ENCODE measurements at regions not wholly inside any gene's neighbourhood (a gene's known extent, or its start where the extent isn't known, plus 50 kb on each side); places are given as distances from the start of the nearest gene placed in this dataset.
A peak's percentile ranks its signal among the peaks of the same experiment; 100 is the strongest.

GRCh38 chr6:21350926-21351325 lies 242.6 kb upstream of the SOX4 start:
- Histone ChIP-seq H4K8ac (ENCODE audit: low read depth, low read length) (no peak overlapping the region), H3K9ac (ENCODE audit: low read length) (no peak overlapping the region), H3K79me1 (ENCODE audit: low read length) (peaks cover 3% of the 10 kb centered on the region), H3K9me3 (ENCODE audit: insufficient read depth, low read depth, low read length) (no peaks in the 10 kb centered on the region), H3K18ac (ENCODE audit: low read length) (no peak overlapping the region), H3K4me1 (ENCODE audit: control insufficient read depth in 1 of 2, insufficient read depth in 2 of 2, low read length in 2 of 2) (peaks cover 6 to 17% of the 10 kb centered on the region in 2 experiments), H3K4me2 (ENCODE audit: low read length) (no peak overlapping the region), H2BK5ac (ENCODE audit: low read depth, low read length, poor library complexity) (no peak overlapping the region), H2BK120ac (ENCODE audit: insufficient read depth, low read length, poor library complexity) (no peak overlapping the region), H3K4me3 (ENCODE audit: low read depth, low read length) (no peak overlapping the region), H3K36me3 (ENCODE audit: control insufficient read depth in 1 of 2, insufficient read depth in 2 of 2, low read length in 2 of 2) (no peaks in the 10 kb centered on the region), H3K27me3 (ENCODE audit: insufficient read depth, low read length) (no peaks in the 10 kb centered on the region), H3K27ac (ENCODE audit: low read depth, low read length) (no peak overlapping the region), H3K14ac (ENCODE audit: low read length) (no peak overlapping the region), H3K23ac (ENCODE audit: low read length) (peak overlapping the region; percentile 76), H4K12ac (ENCODE audit: low read depth, low read length) (no peak overlapping the region), H2AK5ac (ENCODE audit: low read length) (no peak overlapping the region), H2BK12ac (ENCODE audit: low read length) (no peak overlapping the region), H4K91ac (ENCODE audit: low read depth, low read length) (no peak overlapping the region), H3K79me2 (ENCODE audit: control insufficient read depth, insufficient read depth, low read length, poor library complexity) (no peaks in the 10 kb centered on the region), H3K4ac (ENCODE audit: low read depth, low read length) (no peak overlapping the region), H2AFZ (ENCODE audit: insufficient read depth, low read length, poor library complexity) (no peak overlapping the region)
- DNase-seq, result no peak
- no CpG with 5 or more reads among the region's 5 CpGs for WGBS (ENCODE audit: extremely low coverage, insufficient coverage, insufficient read length)

GRCh38 chr6:21352131-21352530 lies 241.4 kb upstream of the SOX4 start:
- no peak overlapping the region for H4K91ac ChIP-seq (ENCODE audit: low read depth, low read length)
- H3K4me3 ChIP-seq (ENCODE audit: low read depth, low read length), result no peak overlapping the region
- H2BK12ac ChIP-seq (ENCODE audit: low read length), result no peak overlapping the region
- no peaks in the 10 kb centered on the region for H3K27me3 ChIP-seq (ENCODE audit: insufficient read depth, low read length)
- no peaks in the 10 kb centered on the region for H3K36me3 ChIP-seq (ENCODE audit: control insufficient read depth in 1 of 2, insufficient read depth in 2 of 2, low read length in 2 of 2)
- H2AFZ ChIP-seq (ENCODE audit: insufficient read depth, low read length, poor library complexity), result no peak overlapping the region
- H2BK5ac ChIP-seq (ENCODE audit: low read depth, low read length, poor library complexity), result no peak overlapping the region
- H2BK120ac ChIP-seq (ENCODE audit: insufficient read depth, low read length, poor library complexity), result no peak overlapping the region
- peaks cover 13% of the 10 kb centered on the region for H3K79me1 ChIP-seq (ENCODE audit: low read length)
- H3K79me2 ChIP-seq (ENCODE audit: control insufficient read depth, insufficient read depth, low read length, poor library complexity), result no peaks in the 10 kb centered on the region
- no peak overlapping the region for H3K9ac ChIP-seq (ENCODE audit: low read length)
- H3K27ac ChIP-seq (ENCODE audit: low read depth, low read length), result no peak overlapping the region
- WGBS (ENCODE audit: extremely low coverage, insufficient coverage, insufficient read length), result no CpG with 5 or more reads among the region's 2 CpGs
- no peak overlapping the region for H4K8ac ChIP-seq (ENCODE audit: low read depth, low read length)
- H3K14ac ChIP-seq (ENCODE audit: low read length), result no peak overlapping the region
- no peak overlapping the region for H3K18ac ChIP-seq (ENCODE audit: low read length)
- DNase-seq, result no peak
- no peaks in the 10 kb centered on the region for H3K9me3 ChIP-seq (ENCODE audit: insufficient read depth, low read depth, low read length)
- no peak overlapping the region for H3K23ac ChIP-seq (ENCODE audit: low read length)
- no peak overlapping the region for H3K4ac ChIP-seq (ENCODE audit: low read depth, low read length)
- H3K4me2 ChIP-seq (ENCODE audit: low read length), result no peak overlapping the region
- peaks cover 13 to 27% of the 10 kb centered on the region in 2 experiments for H3K4me1 ChIP-seq (ENCODE audit: control insufficient read depth in 1 of 2, insufficient read depth in 2 of 2, low read length in 2 of 2)
- no peak overlapping the region for H2AK5ac ChIP-seq (ENCODE audit: low read length)
- no peak overlapping the region for H4K12ac ChIP-seq (ENCODE audit: low read depth, low read length)

GRCh38 chr6:21354805-21355238 lies 238.7 kb upstream of the SOX4 start:
- Histone ChIP-seq H3K9me3 (ENCODE audit: insufficient read depth, low read depth, low read length) (no peaks in the 10 kb centered on the region), H3K4ac (ENCODE audit: low read depth, low read length) (no peak overlapping the region), H4K91ac (ENCODE audit: low read depth, low read length) (no peak overlapping the region), H2AFZ (ENCODE audit: insufficient read depth, low read length, poor library complexity) (no peak overlapping the region), H3K4me2 (ENCODE audit: low read length) (no peak overlapping the region), H2BK12ac (ENCODE audit: low read length) (no peak overlapping the region), H4K8ac (ENCODE audit: low read depth, low read length) (no peak overlapping the region), H3K23ac (ENCODE audit: low read length) (no peak overlapping the region), H3K18ac (ENCODE audit: low read length) (no peak overlapping the region), H3K36me3 (ENCODE audit: control insufficient read depth in 1 of 2, insufficient read depth in 2 of 2, low read length in 2 of 2) (no peaks in the 10 kb centered on the region), H4K12ac (ENCODE audit: low read depth, low read length) (no peak overlapping the region), H3K4me3 (ENCODE audit: low read depth, low read length) (no peak overlapping the region), H3K14ac (ENCODE audit: low read length) (no peak overlapping the region), H3K9ac (ENCODE audit: low read length) (no peak overlapping the region), H2BK5ac (ENCODE audit: low read depth, low read length, poor library complexity) (no peak overlapping the region), H3K4me1 (ENCODE audit: control insufficient read depth in 1 of 2, insufficient read depth in 2 of 2, low read length in 2 of 2) (peaks cover 19 to 32% of the 10 kb centered on the region in 2 experiments), H3K79me2 (ENCODE audit: control insufficient read depth, insufficient read depth, low read length, poor library complexity) (no peaks in the 10 kb centered on the region), H3K79me1 (ENCODE audit: low read length) (peaks cover 13% of the 10 kb centered on the region), H3K27me3 (ENCODE audit: insufficient read depth, low read length) (no peaks in the 10 kb centered on the region), H2AK5ac (ENCODE audit: low read length) (no peak overlapping the region), H3K27ac (ENCODE audit: low read depth, low read length) (no peak overlapping the region), H2BK120ac (ENCODE audit: insufficient read depth, low read length, poor library complexity) (no peak overlapping the region)
- WGBS (ENCODE audit: extremely low coverage, insufficient coverage, insufficient read length), result no CpG with 5 or more reads among the region's 3 CpGs
- DNase-seq, result peak; percentile 72 to 76

GRCh38 chr6:21355638-21356037 lies 237.9 kb upstream of the SOX4 start:
- no peak overlapping the region for H2AFZ ChIP-seq (ENCODE audit: insufficient read depth, low read length, poor library complexity)
- peak overlapping the region; percentile 32 for H3K4me2 ChIP-seq (ENCODE audit: low read length)
- H3K23ac ChIP-seq (ENCODE audit: low read length), result no peak overlapping the region
- no peaks in the 10 kb centered on the region for H3K27me3 ChIP-seq (ENCODE audit: insufficient read depth, low read length)
- DNase-seq, result peak; percentile 87 to 92
- H3K9me3 ChIP-seq (ENCODE audit: insufficient read depth, low read depth, low read length), result no peaks in the 10 kb centered on the region
- H3K36me3 ChIP-seq (ENCODE audit: control insufficient read depth in 1 of 2, insufficient read depth in 2 of 2, low read length in 2 of 2), result no peaks in the 10 kb centered on the region
- no peak overlapping the region for H3K4me3 ChIP-seq (ENCODE audit: low read depth, low read length)
- no peak overlapping the region for H4K12ac ChIP-seq (ENCODE audit: low read depth, low read length)
- peak overlapping the region; percentile 8 for H3K18ac ChIP-seq (ENCODE audit: low read length)
- H2AK5ac ChIP-seq (ENCODE audit: low read length), result no peak overlapping the region
- peak overlapping the region; percentile 59 for H3K14ac ChIP-seq (ENCODE audit: low read length)
- H3K27ac ChIP-seq (ENCODE audit: low read depth, low read length), result peak overlapping the region; percentile 34
- peak overlapping the region; percentile 52 for H2BK120ac ChIP-seq (ENCODE audit: insufficient read depth, low read length, poor library complexity)
- peak overlapping the region; percentile 69 for H2BK12ac ChIP-seq (ENCODE audit: low read length)
- H3K79me2 ChIP-seq (ENCODE audit: control insufficient read depth, insufficient read depth, low read length, poor library complexity), result no peaks in the 10 kb centered on the region
- H3K4ac ChIP-seq (ENCODE audit: low read depth, low read length), result no peak overlapping the region
- peaks cover 13% of the 10 kb centered on the region for H3K79me1 ChIP-seq (ENCODE audit: low read length)
- peak overlapping the region; percentile 38 for H2BK5ac ChIP-seq (ENCODE audit: low read depth, low read length, poor library complexity)
- peaks cover 24 to 38% of the 10 kb centered on the region in 2 experiments for H3K4me1 ChIP-seq (ENCODE audit: control insufficient read depth in 1 of 2, insufficient read depth in 2 of 2, low read length in 2 of 2)
- H4K91ac ChIP-seq (ENCODE audit: low read depth, low read length), result peak overlapping the region; percentile 63
- WGBS (ENCODE audit: extremely low coverage, insufficient coverage, insufficient read length), result no CpG with 5 or more reads among the region's 4 CpGs
- no peak overlapping the region for H4K8ac ChIP-seq (ENCODE audit: low read depth, low read length)
- H3K9ac ChIP-seq (ENCODE audit: low read length), result no peak overlapping the region
